ENCODE measurements at regions not wholly inside any gene's neighbourhood (a gene's known extent, or its start where the extent isn't known, plus 50 kb on each side); places are given as distances from the start of the nearest gene placed in this dataset.

DNA sequence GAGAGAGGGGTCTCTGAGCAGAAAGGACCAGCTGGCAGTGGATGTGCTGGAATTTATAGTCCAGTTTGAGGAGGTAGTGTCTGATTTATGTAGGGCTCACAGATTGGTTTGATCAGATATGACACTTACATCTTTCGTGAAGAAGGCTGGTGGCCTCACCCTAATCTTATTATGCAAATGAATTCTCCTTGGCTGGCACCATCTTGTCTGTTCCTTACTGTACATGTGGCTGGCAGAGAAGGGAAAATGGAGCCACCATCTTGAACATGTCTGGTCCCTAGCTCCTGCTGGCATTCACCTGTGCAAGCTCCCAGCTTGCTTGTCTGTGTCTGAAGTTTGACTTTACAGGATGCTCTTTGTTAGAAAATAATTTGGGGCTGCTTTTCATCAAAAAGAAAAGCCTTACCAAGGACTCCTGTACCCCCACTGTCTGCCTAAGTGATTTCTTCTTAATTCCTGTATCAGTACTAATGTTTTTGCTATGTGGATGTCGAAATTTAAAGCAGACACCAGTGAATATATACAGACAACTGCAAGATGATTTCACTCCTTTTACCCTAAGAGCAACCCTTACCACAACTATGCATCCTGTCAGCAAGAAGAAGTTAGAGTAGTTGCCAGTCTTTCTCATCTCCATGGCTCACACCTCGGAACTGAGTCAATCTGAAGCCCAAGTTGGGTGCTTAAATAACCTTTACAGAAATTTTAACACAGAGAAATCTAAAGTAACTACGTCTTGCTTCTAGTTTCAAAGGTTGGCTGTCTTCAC is 322.0 kb upstream of the SEMA3D start:
- TF ChIP-seq, protein P1, sequence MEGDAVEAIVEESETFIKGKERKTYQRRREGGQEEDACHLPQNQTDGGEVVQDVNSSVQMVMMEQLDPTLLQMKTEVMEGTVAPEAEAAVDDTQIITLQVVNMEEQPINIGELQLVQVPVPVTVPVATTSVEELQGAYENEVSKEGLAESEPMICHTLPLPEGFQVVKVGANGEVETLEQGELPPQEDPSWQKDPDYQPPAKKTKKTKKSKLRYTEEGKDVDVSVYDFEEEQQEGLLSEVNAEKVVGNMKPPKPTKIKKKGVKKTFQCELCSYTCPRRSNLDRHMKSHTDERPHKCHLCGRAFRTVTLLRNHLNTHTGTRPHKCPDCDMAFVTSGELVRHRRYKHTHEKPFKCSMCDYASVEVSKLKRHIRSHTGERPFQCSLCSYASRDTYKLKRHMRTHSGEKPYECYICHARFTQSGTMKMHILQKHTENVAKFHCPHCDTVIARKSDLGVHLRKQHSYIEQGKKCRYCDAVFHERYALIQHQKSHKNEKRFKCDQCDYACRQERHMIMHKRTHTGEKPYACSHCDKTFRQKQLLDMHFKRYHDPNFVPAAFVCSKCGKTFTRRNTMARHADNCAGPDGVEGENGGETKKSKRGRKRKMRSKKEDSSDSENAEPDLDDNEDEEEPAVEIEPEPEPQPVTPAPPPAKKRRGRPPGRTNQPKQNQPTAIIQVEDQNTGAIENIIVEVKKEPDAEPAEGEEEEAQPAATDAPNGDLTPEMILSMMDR (IDR thresholded peaks at IDR 0.05), result no peak
- TF ChIP-seq POLR2A (IDR thresholded peaks at IDR 0.05), result no peak

Measured in heart left ventricle (tissue), 13 donors.